HG02885 (cell line): ENCODE measurements at regions not wholly inside any gene's neighbourhood (a gene's known extent, or its start where the extent isn't known, plus 50 kb on each side); places are given as distances from the start of the nearest gene placed in this dataset.

Experiments used
- ATAC-seq: cut with Tn5 transposase; IDR thresholded peaks from one replicate; pipeline ENCODE4 v1.9.1; 2021; ENCODE audit warnings: mild to moderate bottlenecking; ENCODE audit not compliant: unreplicated experiment, poor library complexity

GRCh38 chr7:18295781-18296423 is 199.6 kb upstream of the HDAC9 start:
- no peak for ATAC-seq

- no peak for ATAC-seq
Measured at GRCh38 chr7:18302097-18302496, 193.5 kb upstream of the HDAC9 start.

DNA sequence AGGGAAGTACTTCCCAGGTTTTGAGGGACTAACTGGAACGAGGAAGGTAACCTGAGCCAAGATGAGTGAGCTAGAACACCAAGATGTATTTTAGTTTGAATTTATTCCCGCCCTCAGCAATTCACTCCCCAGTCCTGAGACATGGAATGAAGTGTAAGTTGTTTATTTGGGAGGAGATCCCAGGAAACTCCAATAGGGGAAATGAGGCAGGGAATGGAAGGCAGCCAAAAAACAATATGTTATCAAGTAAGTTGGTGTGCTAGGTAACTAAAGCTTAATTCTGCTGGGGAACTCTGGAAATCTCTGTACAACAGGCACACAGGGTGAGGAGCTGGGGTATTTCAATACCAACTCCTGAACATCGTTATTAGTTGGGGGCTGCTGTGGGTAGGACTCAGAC is 189.7 kb upstream of the HDAC9 start:
- no peak for ATAC-seq

- no peak for ATAC-seq
Measured at GRCh38 chr7:18306696-18307095, 188.9 kb upstream of the HDAC9 start.

- ATAC-seq, result no peak
Measured at GRCh38 chr7:18308938-18309337, 186.6 kb upstream of the HDAC9 start.

DNA sequence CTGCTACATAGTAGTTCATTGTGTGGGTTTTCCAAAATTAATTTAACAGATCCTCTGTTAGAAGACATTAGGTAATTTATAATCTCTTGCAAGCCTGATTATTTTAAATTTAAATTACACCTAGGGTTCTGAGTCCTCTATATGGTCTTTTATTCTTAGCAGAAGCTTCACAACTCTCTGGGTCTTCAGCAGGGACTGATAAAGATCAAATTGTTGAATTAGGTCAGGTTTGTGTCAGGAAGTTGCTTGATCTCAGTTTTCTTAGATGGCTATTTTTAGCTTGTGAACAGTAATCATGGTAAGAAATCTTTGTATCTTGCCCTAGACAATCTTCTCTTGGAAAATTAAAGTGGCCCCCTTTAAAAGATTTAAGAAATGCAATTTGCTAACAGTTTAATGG is 183.1 kb upstream of the HDAC9 start:
- ATAC-seq, result no peak

DNA sequence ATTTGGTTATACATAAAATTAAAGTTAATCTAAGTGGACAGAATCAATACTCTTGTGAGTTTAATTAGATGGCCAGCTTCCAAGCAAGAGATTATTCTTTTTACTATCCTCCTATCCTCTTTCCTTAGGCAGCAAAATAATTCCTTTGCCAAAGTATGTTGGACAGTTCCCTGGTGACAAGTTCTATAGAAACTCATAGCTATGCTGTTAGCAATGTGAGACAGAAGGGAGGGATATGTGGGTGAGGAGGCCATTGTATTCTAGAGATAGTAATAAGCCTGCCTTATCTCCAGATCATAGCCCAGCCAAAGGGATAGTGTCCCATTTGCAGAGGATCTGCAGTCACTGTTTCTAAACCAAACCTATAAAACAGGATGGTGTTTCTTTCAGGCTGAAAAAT is 181.6 kb upstream of the HDAC9 start:
- no peak for ATAC-seq

DNA sequence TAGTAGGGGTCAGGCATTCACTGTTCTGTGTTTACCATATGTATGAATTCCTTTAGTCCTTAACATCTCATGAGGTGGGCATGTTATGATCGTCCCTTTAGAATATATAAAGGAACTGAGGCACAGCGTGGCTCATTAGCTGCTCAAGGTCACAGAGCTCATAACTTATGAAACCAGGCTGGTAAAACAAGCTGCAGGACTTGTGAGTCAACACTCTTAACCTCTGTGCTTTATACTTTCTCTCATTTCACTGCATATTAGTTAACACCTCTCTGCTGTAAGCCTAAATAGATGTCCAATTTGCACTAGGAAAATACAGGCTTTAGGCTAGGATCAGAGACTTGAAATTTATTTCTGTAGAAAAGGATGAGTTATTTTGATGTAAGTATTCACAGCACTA is 180.3 kb upstream of the HDAC9 start:
- no peak for ATAC-seq

GRCh38 chr7:18317941-18318340 is 177.6 kb upstream of the HDAC9 start:
- ATAC-seq, result no peak

DNA sequence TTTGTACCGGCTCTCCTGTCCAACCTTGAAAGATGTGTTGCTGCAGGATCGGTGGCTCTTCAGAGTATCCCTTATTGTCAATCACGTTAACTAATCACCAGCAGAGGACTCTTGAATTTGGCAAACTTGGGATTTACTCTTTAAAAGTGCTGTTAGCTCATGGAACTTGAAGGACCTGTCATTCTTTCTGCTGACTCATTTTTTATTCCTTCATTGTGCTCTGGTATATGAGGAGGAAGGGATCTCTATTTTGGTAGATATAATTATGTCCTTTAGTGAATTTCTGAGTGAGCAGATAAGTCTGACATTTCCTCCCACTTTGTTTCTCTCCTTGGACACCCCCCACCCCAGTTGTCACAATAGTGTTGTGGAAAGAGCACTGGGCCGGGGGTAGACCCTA is 175.1 kb upstream of the HDAC9 start:
- peak; percentile 3 for ATAC-seq

GRCh38 chr7:18320971-18321567 is 174.5 kb upstream of the HDAC9 start:
- ATAC-seq, result peak; percentile 96

DNA sequence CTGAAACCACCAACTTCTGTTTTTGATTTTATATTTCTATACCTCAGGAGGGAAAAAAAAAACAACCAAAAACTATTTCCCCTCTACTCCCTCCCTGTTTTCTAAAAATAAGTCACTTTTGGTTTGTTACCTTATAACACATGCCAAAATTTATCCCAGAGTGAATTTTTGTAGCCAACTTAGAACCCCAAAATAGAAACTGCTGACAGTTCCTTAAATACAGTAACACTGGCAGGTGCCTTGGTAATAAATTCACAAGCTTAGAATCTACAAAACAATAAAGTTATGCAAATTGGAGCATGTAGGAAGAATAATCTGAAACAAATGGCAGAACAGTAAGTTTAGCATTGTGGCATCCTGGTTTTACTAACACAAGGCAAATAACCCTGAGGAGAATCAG is 165.0 kb upstream of the HDAC9 start:
- ATAC-seq, result no peak

- no peak for ATAC-seq
Measured at GRCh38 chr7:18336626-18337025, 158.9 kb upstream of the HDAC9 start.

- no peak for ATAC-seq
Measured at GRCh38 chr7:18337048-18337809, 158.3 kb upstream of the HDAC9 start.

DNA sequence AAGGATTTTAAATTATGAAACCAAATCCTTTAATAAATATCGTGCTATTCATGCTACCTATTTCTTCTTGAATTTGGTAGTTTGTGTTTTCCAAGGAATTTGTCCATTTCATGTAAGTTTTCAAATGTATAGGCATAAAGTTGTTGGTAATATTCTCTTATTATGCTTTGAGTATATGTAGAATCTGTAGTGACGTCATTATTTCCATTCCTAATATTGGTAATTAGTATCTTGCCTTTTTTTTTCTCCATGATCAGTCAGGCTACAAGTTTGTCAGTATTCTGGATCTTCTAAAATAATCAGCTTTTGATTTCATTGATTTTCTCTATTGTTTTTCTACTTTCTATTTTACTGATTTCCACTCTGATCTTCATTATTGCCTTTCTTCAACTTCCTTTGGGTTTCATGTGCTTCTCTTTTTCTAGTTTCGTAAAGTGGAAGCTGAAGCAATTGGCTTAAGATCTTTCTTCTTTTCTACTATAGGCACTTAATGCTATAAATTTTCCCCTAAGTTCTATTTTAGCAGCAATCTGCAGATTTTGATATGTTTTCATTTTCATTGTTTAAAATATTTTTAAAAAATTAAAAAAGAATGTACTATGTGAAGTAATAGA is 156.5 kb upstream of the HDAC9 start:
- no peak for ATAC-seq

GRCh38 chr7:18341756-18342155 is 153.8 kb upstream of the HDAC9 start:
- no peak for ATAC-seq

DNA sequence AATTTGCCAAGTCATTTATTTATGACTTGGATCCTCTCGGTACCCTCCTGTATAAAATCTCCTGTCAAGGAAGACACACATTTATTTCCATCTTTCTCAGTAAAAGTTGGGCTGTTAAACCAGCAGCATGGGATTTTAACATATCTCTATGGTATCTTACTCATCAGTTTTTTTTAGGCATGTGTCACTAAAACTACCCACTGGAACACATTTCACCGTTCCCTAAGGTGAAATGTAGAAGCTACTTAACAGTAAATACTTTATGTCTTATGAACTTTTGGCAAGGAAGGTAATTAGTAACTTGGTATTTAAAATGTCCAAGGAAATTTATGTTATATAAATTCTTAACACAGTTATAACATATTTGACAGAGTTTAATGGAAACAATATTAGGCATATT is 152.5 kb upstream of the HDAC9 start:
- no peak for ATAC-seq

GRCh38 chr7:18344536-18344935 is 151.0 kb upstream of the HDAC9 start:
- no peak for ATAC-seq

GRCh38 chr7:18345641-18346234 is 149.8 kb upstream of the HDAC9 start:
- ATAC-seq, result peak; percentile 75

DNA sequence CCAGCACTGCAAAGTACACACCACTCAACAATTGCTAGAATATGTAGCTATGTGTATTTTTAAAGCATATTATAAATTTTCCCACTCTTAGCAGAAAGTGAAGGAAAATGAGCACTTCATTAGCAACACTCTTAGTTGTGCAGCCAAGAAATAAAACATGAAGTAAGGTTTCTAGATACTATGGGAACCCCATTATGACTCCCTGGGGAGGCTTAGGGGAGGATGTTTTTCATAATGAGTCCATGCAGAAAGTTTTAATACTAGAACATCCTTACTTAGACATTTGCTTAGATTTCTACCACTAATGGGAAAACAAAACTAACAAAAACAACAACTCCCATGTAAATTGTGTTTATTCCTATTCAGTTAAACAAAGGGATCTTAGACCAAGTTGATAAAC is 148.4 kb upstream of the HDAC9 start:
- no peak for ATAC-seq

GRCh38 chr7:18350678-18351077 is 144.9 kb upstream of the HDAC9 start:
- ATAC-seq, result no peak
